Adrenal gland (tissue), 5 donors: ENCODE measurements at regions not wholly inside any gene's neighbourhood (a gene's known extent, or its start where the extent isn't known, plus 50 kb on each side); places are given as distances from the start of the nearest gene placed in this dataset.

Source experiments
- POLR2A ChIP-seq, 2 donors: fragments of 450-650 bp; IDR thresholded peaks; one replicate each; pipeline ENCODE4 v1.6.1; 2017; ENCODE audit warnings: antibody characterized with exemption in 2 of 2, mild to moderate bottlenecking in 2 of 2, moderate library complexity in 1 of 2
- TF ChIP-seq, protein P1 (sequence below), 6 experiments: fragments of 450-650 bp in 4 of 6; fragments of 200-600 bp in 2 of 6; sonication (generic) in 1 of 6; IDR thresholded peaks; 1 replicate in 5 of 6; 2 replicates in 1 of 6; pipeline versions ENCODE4 v1.5.1 to v1.8.0; 2016 to 2021; ENCODE audit warnings: antibody characterized with exemption in 6 of 6, mild to moderate bottlenecking in 2 of 6, moderate library complexity in 1 of 6
- donor health status: DM: no; HTN: no; CAD: no.

DNA sequence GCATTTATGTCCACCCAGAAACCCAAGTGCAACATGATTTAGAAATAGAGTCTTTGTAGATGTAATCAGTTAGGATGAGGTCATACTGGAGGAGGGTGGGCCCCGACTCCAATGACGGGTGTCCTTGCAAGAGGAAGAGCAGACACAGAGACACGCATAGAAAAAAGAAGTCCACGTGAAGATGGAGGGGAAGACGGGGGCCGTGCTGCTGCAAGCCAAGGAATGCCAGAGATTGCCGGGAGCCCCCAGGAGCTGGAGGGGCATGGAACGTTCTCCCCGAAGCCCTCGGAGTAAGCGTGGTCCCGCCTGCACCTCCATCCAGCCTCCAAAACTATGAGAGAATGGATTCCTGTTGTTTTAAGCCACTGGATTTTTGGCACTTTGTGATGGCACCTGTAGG, 51.6 kb downstream of the PTGR3 start:
- TF ChIP-seq, protein P1, sequence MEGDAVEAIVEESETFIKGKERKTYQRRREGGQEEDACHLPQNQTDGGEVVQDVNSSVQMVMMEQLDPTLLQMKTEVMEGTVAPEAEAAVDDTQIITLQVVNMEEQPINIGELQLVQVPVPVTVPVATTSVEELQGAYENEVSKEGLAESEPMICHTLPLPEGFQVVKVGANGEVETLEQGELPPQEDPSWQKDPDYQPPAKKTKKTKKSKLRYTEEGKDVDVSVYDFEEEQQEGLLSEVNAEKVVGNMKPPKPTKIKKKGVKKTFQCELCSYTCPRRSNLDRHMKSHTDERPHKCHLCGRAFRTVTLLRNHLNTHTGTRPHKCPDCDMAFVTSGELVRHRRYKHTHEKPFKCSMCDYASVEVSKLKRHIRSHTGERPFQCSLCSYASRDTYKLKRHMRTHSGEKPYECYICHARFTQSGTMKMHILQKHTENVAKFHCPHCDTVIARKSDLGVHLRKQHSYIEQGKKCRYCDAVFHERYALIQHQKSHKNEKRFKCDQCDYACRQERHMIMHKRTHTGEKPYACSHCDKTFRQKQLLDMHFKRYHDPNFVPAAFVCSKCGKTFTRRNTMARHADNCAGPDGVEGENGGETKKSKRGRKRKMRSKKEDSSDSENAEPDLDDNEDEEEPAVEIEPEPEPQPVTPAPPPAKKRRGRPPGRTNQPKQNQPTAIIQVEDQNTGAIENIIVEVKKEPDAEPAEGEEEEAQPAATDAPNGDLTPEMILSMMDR (IDR thresholded peaks at IDR 0.05) = no peak
- TF ChIP-seq POLR2A (IDR thresholded peaks at IDR 0.05) = no peak
